ENCODE measurements at regions not wholly inside any gene's neighbourhood (a gene's known extent, or its start where the extent isn't known, plus 50 kb on each side); places are given as distances from the start of the nearest gene placed in this dataset.
"Not testable (repeated sequence)": the region's sequence is repeated elsewhere in the genome, so short reads cannot be mapped to it uniquely, and the experiment has no call there.

- DNase-seq: no peak
Measured at GRCh38 chr7:98729121-98729520, 112.0 kb downstream of the NPTX2 start.

- DNase-seq: no peak
Measured at GRCh38 chr7:98730326-98730725, 113.2 kb downstream of the NPTX2 start.

- DNase-seq: no peak
Measured at GRCh38 chr7:98731651-98732050, 114.6 kb downstream of the NPTX2 start.

- DNase-seq: peak; percentile 0
Measured at GRCh38 chr7:98733036-98733435, 116.0 kb downstream of the NPTX2 start.

- DNase-seq: no peak
Measured at GRCh38 chr7:98735801-98736200, 118.7 kb downstream of the NPTX2 start.

GRCh38 chr7:98736461-98736860 lies 119.4 kb downstream of the NPTX2 start:
- DNase-seq: not testable (repeated sequence)

GRCh38 chr7:98737176-98737575 lies 120.1 kb downstream of the NPTX2 start:
- DNase-seq: no peak

GRCh38 chr7:98740643-98741042 lies 123.6 kb downstream of the NPTX2 start:
- DNase-seq: no peak

- DNase-seq: peak; percentile 34
Measured at GRCh38 chr7:98745722-98746318, 124.0 kb downstream of the TMEM130 start.

- no peak for DNase-seq
Measured at GRCh38 chr7:98748090-98748489, 121.7 kb downstream of the TMEM130 start.

- no peak for DNase-seq
Measured at GRCh38 chr7:98753176-98753575, 116.6 kb downstream of the TMEM130 start.

- peak; percentile 76 for DNase-seq
Measured at GRCh38 chr7:98753989-98754479, 115.8 kb downstream of the TMEM130 start.

- no peak for DNase-seq
Measured at GRCh38 chr7:98755138-98755898, 114.5 kb downstream of the TMEM130 start.

GRCh38 chr7:98758157-98758556 lies 111.7 kb downstream of the TMEM130 start:
- DNase-seq: no peak

GRCh38 chr7:98760201-98760651 lies 109.6 kb downstream of the TMEM130 start:
- DNase-seq: no peak

- no peak for DNase-seq
Measured at GRCh38 chr7:98761225-98761624, 108.6 kb downstream of the TMEM130 start.

GRCh38 chr7:98762620-98763019 lies 107.2 kb downstream of the TMEM130 start:
- no peak for DNase-seq

- DNase-seq: no peak
Measured at GRCh38 chr7:98763441-98763840, 106.4 kb downstream of the TMEM130 start.

- no peak for DNase-seq
Measured at GRCh38 chr7:98764946-98765345, 104.9 kb downstream of the TMEM130 start.

- DNase-seq: not testable (repeated sequence)
Measured at GRCh38 chr7:98770085-98770484, 99.7 kb downstream of the TMEM130 start.

- no peak for DNase-seq
Measured at GRCh38 chr7:98771519-98771918, 98.3 kb downstream of the TMEM130 start.

- no peak for DNase-seq
Measured at GRCh38 chr7:98771941-98772603, 97.7 kb downstream of the TMEM130 start.

- DNase-seq: no peak
Measured at GRCh38 chr7:98774884-98775283, 94.9 kb downstream of the TMEM130 start.

GRCh38 chr7:98777051-98777450 lies 92.8 kb downstream of the TMEM130 start:
- DNase-seq: no peak
